Smooth muscle cell (in vitro differentiated cells): ENCODE measurements at regions not wholly inside any gene's neighbourhood (a gene's known extent, or its start where the extent isn't known, plus 50 kb on each side); places are given as distances from the start of the nearest gene placed in this dataset.

Experiments used
- DNase-seq: peaks from one replicate; lab custom pipeline; 2025; ENCODE audit not compliant: unreplicated experiment; lab: John Stamatoyannopoulos, UW
- H2AFZ ChIP-seq: fragments of 200-600 bp; sonication (generic); 2 replicates; pipeline ENCODE4 v1.6.0; 2016; ENCODE audit warnings: antibody characterized with exemption, low read depth, mild to moderate bottlenecking
- H3F3A ChIP-seq: fragments of 200-600 bp; sonication (generic); 2 replicates; pipeline ENCODE4 v1.6.0; 2017; ENCODE audit warnings: antibody characterized with exemption, low read depth
- H3K27ac ChIP-seq: fragments of 200-600 bp; sonication (generic); 2 replicates; pipeline ENCODE4 v1.5.1; 2016; ENCODE audit warnings: low read depth, mild to moderate bottlenecking
- H3K27me3 ChIP-seq: fragments of 200-600 bp; sonication (generic); 2 replicates; pipeline ENCODE4 v1.6.1; 2016; ENCODE audit warnings: low read depth, mild to moderate bottlenecking
- H3K36me3 ChIP-seq: fragments of 200-600 bp; sonication (generic); 2 replicates; pipeline ENCODE4 v1.5.1; 2016; ENCODE audit warnings: low read depth
- H3K4me1 ChIP-seq: fragments of 200-600 bp; sonication (generic); 2 replicates; pipeline ENCODE4 v1.5.1; 2016; ENCODE audit warnings: low read depth
- H3K4me2 ChIP-seq: fragments of 200-600 bp; sonication (generic); 2 replicates; pipeline ENCODE4 v1.6.0; 2016; ENCODE audit warnings: mild to moderate bottlenecking
- H3K4me3 ChIP-seq: fragments of 200-600 bp; sonication (generic); 2 replicates; pipeline ENCODE4 v1.5.1; 2016; ENCODE audit warnings: mild to moderate bottlenecking
- H3K79me2 ChIP-seq: fragments of 200-600 bp; sonication (generic); 2 replicates; pipeline ENCODE4 v1.6.0; 2016; ENCODE audit warnings: low read depth, mild to moderate bottlenecking
- H3K9ac ChIP-seq: fragments of 200-600 bp; sonication (generic); 2 replicates; pipeline ENCODE4 v1.6.0; 2016; ENCODE audit warnings: low read depth
- H3K9me3 ChIP-seq: fragments of 200-600 bp; sonication (generic); replicated peaks from 2 replicates; pipeline ENCODE4 v1.5.1; 2016; ENCODE audit warnings: low read depth
- H4K20me1 ChIP-seq: fragments of 200-600 bp; sonication (generic); 2 replicates; pipeline ENCODE4 v1.6.0; 2016; ENCODE audit warnings: low read depth
- CTCF ChIP-seq: fragments of 200-600 bp; sonication (generic); IDR thresholded peaks from 2 replicates; pipeline ENCODE4 v1.5.1; 2017; ENCODE audit warnings: borderline replicate concordance, mild to moderate bottlenecking, antibody characterized with exemption; ENCODE audit not compliant: insufficient read depth, poor library complexity, severe bottlenecking
- WGBS: methylation state at CpG from one replicate; pipeline ENCODE4 v1.1.7; 2016; ENCODE audit warnings: low lambda C conversion rate; 5-methylcytosine and 5-hydroxymethylcytosine counted together

GRCh38 chr1:112105557-112105956, 116.1 kb upstream of the KCND3 start:
- no peak overlapping the region for H3K27ac ChIP-seq
- H3K4me2 ChIP-seq, result no peak overlapping the region
- no peaks in the 10 kb centered on the region for H3K36me3 ChIP-seq
- H3F3A ChIP-seq, result no peaks in the 10 kb centered on the region
- TF ChIP-seq CTCF, result no peak
- H4K20me1 ChIP-seq, result no peaks in the 10 kb centered on the region
- DNase-seq, result no peak
- H3K9me3 ChIP-seq, result no peaks in the 10 kb centered on the region
- H3K4me1 ChIP-seq, result no peaks in the 10 kb centered on the region
- WGBS, result 78% methylated on average over 1 of the region's 1 CpG
- H3K27me3 ChIP-seq, result no peaks in the 10 kb centered on the region
- H3K4me3 ChIP-seq, result no peak overlapping the region
- H3K79me2 ChIP-seq, result no peaks in the 10 kb centered on the region
- H3K9ac ChIP-seq, result no peak overlapping the region
- H2AFZ ChIP-seq, result no peak overlapping the region

- 75% methylated on average over 3 of the region's 3 CpGs for WGBS
- Histone ChIP-seq H3K9ac (no peak overlapping the region), H3K4me1 (no peaks in the 10 kb centered on the region), H3K4me2 (no peak overlapping the region), H3F3A (no peaks in the 10 kb centered on the region), H3K4me3 (no peak overlapping the region), H3K79me2 (no peaks in the 10 kb centered on the region), H3K27me3 (no peaks in the 10 kb centered on the region), H2AFZ (no peak overlapping the region), H3K9me3 (no peaks in the 10 kb centered on the region), H3K27ac (no peak overlapping the region), H3K36me3 (no peaks in the 10 kb centered on the region), H4K20me1 (no peaks in the 10 kb centered on the region)
- TF ChIP-seq CTCF, result no peak
- no peak for DNase-seq
Observed at GRCh38 chr1:112110031-112110430, 120.6 kb upstream of the KCND3 start.

- Histone ChIP-seq H3K9ac (no peak overlapping the region), H3K27ac (no peak overlapping the region), H3K36me3 (no peaks in the 10 kb centered on the region), H3K4me1 (no peaks in the 10 kb centered on the region), H3F3A (no peaks in the 10 kb centered on the region), H2AFZ (no peak overlapping the region), H3K79me2 (no peaks in the 10 kb centered on the region), H4K20me1 (no peaks in the 10 kb centered on the region), H3K4me2 (no peak overlapping the region), H3K27me3 (no peaks in the 10 kb centered on the region), H3K9me3 (no peaks in the 10 kb centered on the region), H3K4me3 (no peak overlapping the region)
- 78% methylated on average over 1 of the region's 1 CpG for WGBS
- TF ChIP-seq CTCF, result no peak
- no peak for DNase-seq
Observed at GRCh38 chr1:112111734-112112133, 122.3 kb upstream of the KCND3 start.

- H3K36me3 ChIP-seq, result no peaks in the 10 kb centered on the region
- DNase-seq, result no peak
- no peaks in the 10 kb centered on the region for H3K9me3 ChIP-seq
- H3K27me3 ChIP-seq, result no peaks in the 10 kb centered on the region
- H3F3A ChIP-seq, result no peaks in the 10 kb centered on the region
- WGBS, result 54% methylated on average over 1 of the region's 1 CpG
- H3K4me3 ChIP-seq, result no peak overlapping the region
- no peaks in the 10 kb centered on the region for H4K20me1 ChIP-seq
- H3K27ac ChIP-seq, result no peak overlapping the region
- H3K79me2 ChIP-seq, result no peaks in the 10 kb centered on the region
- TF ChIP-seq CTCF, result no peak
- H2AFZ ChIP-seq, result no peak overlapping the region
- H3K9ac ChIP-seq, result no peak overlapping the region
- no peaks in the 10 kb centered on the region for H3K4me1 ChIP-seq
- H3K4me2 ChIP-seq, result no peak overlapping the region
Observed at GRCh38 chr1:112114540-112114939, 125.1 kb upstream of the KCND3 start.
